Kidney (tissue), 13 donors: ENCODE measurements at regions not wholly inside any gene's neighbourhood (a gene's known extent, or its start where the extent isn't known, plus 50 kb on each side); places are given as distances from the start of the nearest gene placed in this dataset.

ENCODE experiments used
- DNase-seq, 5 donors: peaks; one replicate each; pipeline ENCODE4 v3.0.0-alpha.2; 2013 to 2020
- FAIRE-seq: peaks from 2 replicates; lab custom pipeline; 2012; peaks lifted over from hg19 to GRCh38; lab: Jason Lieb, UNC
- H3K27ac ChIP-seq, 2 donors: one replicate each; pipeline ENCODE4 v1.7.0; 2013; ENCODE audit warnings: low read depth in 2 of 2, low read length in 2 of 2, inconsistent platforms in 1 of 2
- H3K27me3 ChIP-seq: one replicate; pipeline ENCODE4 v1.7.1; 2013; ENCODE audit warnings: low read length, inconsistent platforms; ENCODE audit not compliant: control insufficient read depth, insufficient read depth
- H3K36me3 ChIP-seq, 3 donors: one replicate each; pipeline versions ENCODE4 v1.7.0 to v1.7.1; 2013; ENCODE audit warnings: low read length in 3 of 3, control low read depth in 1 of 3, inconsistent platforms in 1 of 3; ENCODE audit not compliant: insufficient read depth in 3 of 3, control insufficient read depth in 2 of 3
- H3K4me1 ChIP-seq, 3 donors: one replicate each; pipeline versions ENCODE4 v1.7.0 to v1.7.1; 2013; ENCODE audit warnings: low read length in 3 of 3, inconsistent platforms in 1 of 3, low read depth in 1 of 3; ENCODE audit not compliant: control insufficient read depth in 2 of 3, insufficient read depth in 2 of 3
- H3K4me3 ChIP-seq, 3 donors: one replicate each; pipeline versions ENCODE4 v1.7.0 to v1.8.1; 2013; ENCODE audit warnings: low read length in 3 of 3, control low read depth in 1 of 3, inconsistent platforms in 1 of 3
- H3K9ac ChIP-seq, 3 donors: one replicate each; pipeline versions ENCODE4 v1.7.0 to v1.7.1; 2013; ENCODE audit warnings: low read length in 3 of 3, control low read depth in 1 of 3, inconsistent platforms in 1 of 3
- H3K9me3 ChIP-seq, 3 donors: one replicate each; pipeline versions ENCODE4 v1.7.0 to v1.7.1; 2013; ENCODE audit warnings: low read length in 3 of 3, control low read depth in 1 of 3, inconsistent platforms in 1 of 3; ENCODE audit not compliant: control insufficient read depth in 2 of 3, insufficient read depth in 1 of 3
- intact Hi-C: fragments of 100-400 bp; cut with DNase I; formaldehyde crosslinking; loops from one replicate; pipeline ENCODE4 v1.11.1; 2022
- TF ChIP-seq, protein P1 (sequence below): IDR thresholded peaks from 3 replicates; pipeline ENCODE4 v1.5.1; 2012; ENCODE audit warnings: mild to moderate bottlenecking, moderate library complexity, borderline replicate concordance; ENCODE audit not compliant: insufficient read depth; ENCODE audit errors: extremely low read depth
- donor health status: control.
- donor health status: control.
- donor health status: control.
- donor health status: control.
- donor health status: control.
- donor health status: DM: yes; HTN: yes; CAD: no.
- donor health status: Normal renal cell carcinoma (clear cell type).

- TF ChIP-seq, protein P1, sequence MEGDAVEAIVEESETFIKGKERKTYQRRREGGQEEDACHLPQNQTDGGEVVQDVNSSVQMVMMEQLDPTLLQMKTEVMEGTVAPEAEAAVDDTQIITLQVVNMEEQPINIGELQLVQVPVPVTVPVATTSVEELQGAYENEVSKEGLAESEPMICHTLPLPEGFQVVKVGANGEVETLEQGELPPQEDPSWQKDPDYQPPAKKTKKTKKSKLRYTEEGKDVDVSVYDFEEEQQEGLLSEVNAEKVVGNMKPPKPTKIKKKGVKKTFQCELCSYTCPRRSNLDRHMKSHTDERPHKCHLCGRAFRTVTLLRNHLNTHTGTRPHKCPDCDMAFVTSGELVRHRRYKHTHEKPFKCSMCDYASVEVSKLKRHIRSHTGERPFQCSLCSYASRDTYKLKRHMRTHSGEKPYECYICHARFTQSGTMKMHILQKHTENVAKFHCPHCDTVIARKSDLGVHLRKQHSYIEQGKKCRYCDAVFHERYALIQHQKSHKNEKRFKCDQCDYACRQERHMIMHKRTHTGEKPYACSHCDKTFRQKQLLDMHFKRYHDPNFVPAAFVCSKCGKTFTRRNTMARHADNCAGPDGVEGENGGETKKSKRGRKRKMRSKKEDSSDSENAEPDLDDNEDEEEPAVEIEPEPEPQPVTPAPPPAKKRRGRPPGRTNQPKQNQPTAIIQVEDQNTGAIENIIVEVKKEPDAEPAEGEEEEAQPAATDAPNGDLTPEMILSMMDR = no peak
- Histone ChIP-seq H3K27me3 (no peaks in the 10 kb centered on the region), H3K36me3 (no peaks in the 10 kb centered on the region), H3K4me3 (no peak overlapping the region), H3K27ac (no peak overlapping the region), H3K9ac (no peak overlapping the region), H3K4me1 (no peaks in the 10 kb centered on the region), H3K9me3 (no peaks in the 10 kb centered on the region)
- FAIRE-seq (no peak), DNase-seq (peak in 1 of 5 donors; percentile 33)
- intact Hi-C loops = no loop called here
Measured at GRCh38 chr3:107916171-107916570, 174.7 kb downstream of the CD47 start.

GRCh38 chr3:107915706-107916105 lies 175.1 kb downstream of the CD47 start:
- no peaks in the 10 kb centered on the region for H3K36me3 ChIP-seq
- FAIRE-seq (no peak), DNase-seq (no peak)
- H3K27me3 ChIP-seq = no peaks in the 10 kb centered on the region
- no peaks in the 10 kb centered on the region for H3K4me1 ChIP-seq
- no peaks in the 10 kb centered on the region for H3K9me3 ChIP-seq
- no peak overlapping the region for H3K27ac ChIP-seq
- no peak overlapping the region for H3K9ac ChIP-seq
- TF ChIP-seq, protein P1 = no peak
- intact Hi-C loops = no loop called here
- no peak overlapping the region for H3K4me3 ChIP-seq

- Histone ChIP-seq H3K4me3 (no peak overlapping the region), H3K9me3 (no peaks in the 10 kb centered on the region), H3K27me3 (no peaks in the 10 kb centered on the region), H3K9ac (no peak overlapping the region), H3K4me1 (no peaks in the 10 kb centered on the region), H3K36me3 (no peaks in the 10 kb centered on the region), H3K27ac (no peak overlapping the region)
- DNase-seq (no peak), FAIRE-seq (no peak)
- TF ChIP-seq, protein P1 = no peak
- intact Hi-C loops = no loop called here
Measured at GRCh38 chr3:107913701-107914100, 177.1 kb downstream of the CD47 start.

DNA sequence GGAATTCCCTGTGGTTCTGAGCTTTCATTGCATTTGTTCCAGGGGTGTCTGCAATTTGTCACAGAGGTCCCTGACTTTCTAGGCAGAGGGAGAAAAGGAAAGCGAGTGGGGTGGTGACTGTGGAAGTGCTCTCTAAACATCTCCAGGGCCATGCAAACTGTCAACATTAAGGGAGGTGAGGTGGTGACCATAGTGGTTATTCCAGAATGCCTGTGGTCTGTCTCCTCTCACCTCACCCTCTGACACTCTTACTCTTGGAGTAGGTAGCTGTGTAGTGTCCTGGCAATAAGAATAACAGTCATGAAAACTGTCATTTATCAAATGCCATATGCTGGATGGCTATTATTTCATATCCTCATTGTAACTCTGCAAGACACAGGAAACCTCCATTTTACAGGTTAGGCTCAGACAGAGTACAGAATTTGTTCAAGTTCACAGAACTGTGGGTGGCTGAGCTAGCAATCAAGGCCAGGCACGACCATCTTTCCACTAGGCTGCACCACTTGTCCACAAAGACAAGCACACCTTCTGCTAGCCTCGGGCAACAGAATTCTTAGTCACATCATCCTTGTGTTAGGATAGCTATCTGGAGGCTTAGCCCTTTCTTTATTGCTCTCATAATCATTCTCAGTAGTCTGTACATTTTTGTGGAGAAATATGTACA lies 179.4 kb downstream of the CD47 start:
- DNase-seq = no peak
- FAIRE-seq = no peak

More for the DNA sequence above, 179.4 kb downstream of the CD47 start:
- intact Hi-C loops = no loop called here
- Histone ChIP-seq H3K9ac (no peak overlapping the region), H3K4me1 (no peaks in the 10 kb centered on the region), H3K36me3 (no peaks in the 10 kb centered on the region), H3K27me3 (no peaks in the 10 kb centered on the region), H3K4me3 (no peak overlapping the region), H3K27ac (no peak overlapping the region), H3K9me3 (no peaks in the 10 kb centered on the region)
- TF ChIP-seq, protein P1 = no peak
